HepG2 (cell line): ENCODE measurements at regions not wholly inside any gene's neighbourhood (a gene's known extent, or its start where the extent isn't known, plus 50 kb on each side); places are given as distances from the start of the nearest gene placed in this dataset.
A peak's percentile ranks its signal among the peaks of the same experiment; 100 is the strongest.

Experiments
- CBFB ChIP-seq: sonication (generic); formaldehyde crosslinking; IDR thresholded peaks from 2 replicates; pipeline ENCODE4 v1.4.0; 2020; ENCODE audit warnings: missing genetic modification reagents
- EED ChIP-seq: sonication (generic); formaldehyde crosslinking; IDR thresholded peaks from 2 replicates; pipeline ENCODE4 v1.5.0; 2020; ENCODE audit warnings: mild to moderate bottlenecking, missing genetic modification reagents
- FOXJ3 ChIP-seq: sonication (generic); formaldehyde crosslinking; IDR thresholded peaks from 2 replicates; pipeline ENCODE4 v1.4.0; 2020; ENCODE audit warnings: missing genetic modification reagents, mild to moderate bottlenecking, borderline replicate concordance
- HDAC2 ChIP-seq: sonication (generic); formaldehyde crosslinking; IDR thresholded peaks from 2 replicates; pipeline ENCODE4 v1.4.0; 2020; ENCODE audit warnings: missing genetic modification reagents
- KDM4B ChIP-seq: sonication (generic); formaldehyde crosslinking; IDR thresholded peaks from 2 replicates; pipeline ENCODE4 v1.4.0; 2020; ENCODE audit warnings: missing genetic modification reagents
- NFRKB ChIP-seq: fragments of 450-650 bp; IDR thresholded peaks from 2 replicates; pipeline ENCODE4 v1.6.1; 2017
- PHF21A ChIP-seq: sonication (generic); formaldehyde crosslinking; IDR thresholded peaks from 2 replicates; pipeline ENCODE4 v1.5.0; 2020; ENCODE audit warnings: mild to moderate bottlenecking, missing genetic modification reagents
- SP140L ChIP-seq: sonication (generic); formaldehyde crosslinking; IDR thresholded peaks from 2 replicates; pipeline ENCODE4 v1.4.0; 2020; ENCODE audit warnings: missing genetic modification reagents, borderline replicate concordance
- SUZ12 ChIP-seq: fragments of 150-350 bp; IDR thresholded peaks from 2 replicates; pipeline ENCODE4 v1.6.1; 2014; ENCODE audit warnings: low read depth, low read length
- ZBTB3 ChIP-seq: sonication (generic); formaldehyde crosslinking; IDR thresholded peaks from 2 replicates; pipeline ENCODE4 v1.4.0; 2020; ENCODE audit warnings: low read depth, mild to moderate bottlenecking, moderate library complexity, missing genetic modification reagents, borderline replicate concordance
- ZC3H13 ChIP-seq: sonication (generic); formaldehyde crosslinking; IDR thresholded peaks from 2 replicates; pipeline ENCODE4 v1.8.1; 2023; ENCODE audit warnings: mild to moderate bottlenecking, missing genetic modification reagents, moderate library complexity
- ZNF251 ChIP-seq: sonication (generic); formaldehyde crosslinking; IDR thresholded peaks from 2 replicates; pipeline ENCODE4 v1.9.0; 2021; ENCODE audit warnings: mild to moderate bottlenecking, missing genetic modification reagents
- ZNF460 ChIP-seq: sonication (generic); formaldehyde crosslinking; IDR thresholded peaks from 2 replicates; pipeline ENCODE4 v1.5.1; 2020; ENCODE audit warnings: missing genetic modification reagents, mild to moderate bottlenecking, borderline replicate concordance
- ZNF530 ChIP-seq: sonication (generic); formaldehyde crosslinking; IDR thresholded peaks from 2 replicates; pipeline ENCODE4 v1.5.0; 2020; ENCODE audit warnings: low read depth, mild to moderate bottlenecking, missing genetic modification reagents
- ZNF567 ChIP-seq: sonication (generic); formaldehyde crosslinking; IDR thresholded peaks from 2 replicates; pipeline ENCODE4 v1.8.1; 2023; ENCODE audit warnings: mild to moderate bottlenecking, missing genetic modification reagents, borderline replicate concordance
- ZNF615 ChIP-seq: sonication (generic); formaldehyde crosslinking; IDR thresholded peaks from 2 replicates; pipeline ENCODE4 v1.5.0; 2020; ENCODE audit warnings: mild to moderate bottlenecking, missing genetic modification reagents, borderline replicate concordance
- ZNF629 ChIP-seq: sonication (generic); formaldehyde crosslinking; conservative IDR thresholded peaks from 2 replicates; pipeline ENCODE4 v1.5.0; 2020; ENCODE audit warnings: missing genetic modification reagents
- ZNF720 ChIP-seq: sonication (generic); formaldehyde crosslinking; IDR thresholded peaks from 2 replicates; pipeline ENCODE4 v1.4.0; 2020; ENCODE audit warnings: missing genetic modification reagents
- ZNF775 ChIP-seq: sonication (generic); formaldehyde crosslinking; IDR thresholded peaks from 2 replicates; pipeline ENCODE4 v1.4.0; 2020; ENCODE audit warnings: missing genetic modification reagents, mild to moderate bottlenecking, moderate library complexity, borderline replicate concordance
- ZSCAN29 ChIP-seq: sonication (generic); formaldehyde crosslinking; conservative IDR thresholded peaks from 2 replicates; pipeline ENCODE4 v1.4.0; 2020; ENCODE audit warnings: mild to moderate bottlenecking, missing genetic modification reagents
- TF ChIP-seq, protein P1 (sequence below): sonication (generic); formaldehyde crosslinking; IDR thresholded peaks from 2 replicates; pipeline ENCODE4 v1.4.0; 2020; ENCODE audit warnings: mild to moderate bottlenecking, missing genetic modification reagents
- TF ChIP-seq, protein P2 (sequence below): sonication (generic); formaldehyde crosslinking; IDR thresholded peaks from 2 replicates; pipeline ENCODE4 v1.8.1; 2023; ENCODE audit warnings: mild to moderate bottlenecking, inconsistent platforms, moderate library complexity, missing genetic modification reagents, borderline replicate concordance
- TF ChIP-seq, protein P3 (sequence below): sonication (generic); formaldehyde crosslinking; IDR thresholded peaks from 2 replicates; pipeline ENCODE4 v1.4.0; 2020; ENCODE audit warnings: low read depth, mild to moderate bottlenecking, missing genetic modification reagents
- TF ChIP-seq, protein P4 (sequence below): sonication (generic); formaldehyde crosslinking; IDR thresholded peaks from 2 replicates; pipeline ENCODE4 v1.5.1; 2020; ENCODE audit warnings: missing genetic modification reagents, mild to moderate bottlenecking, borderline replicate concordance

DNA sequence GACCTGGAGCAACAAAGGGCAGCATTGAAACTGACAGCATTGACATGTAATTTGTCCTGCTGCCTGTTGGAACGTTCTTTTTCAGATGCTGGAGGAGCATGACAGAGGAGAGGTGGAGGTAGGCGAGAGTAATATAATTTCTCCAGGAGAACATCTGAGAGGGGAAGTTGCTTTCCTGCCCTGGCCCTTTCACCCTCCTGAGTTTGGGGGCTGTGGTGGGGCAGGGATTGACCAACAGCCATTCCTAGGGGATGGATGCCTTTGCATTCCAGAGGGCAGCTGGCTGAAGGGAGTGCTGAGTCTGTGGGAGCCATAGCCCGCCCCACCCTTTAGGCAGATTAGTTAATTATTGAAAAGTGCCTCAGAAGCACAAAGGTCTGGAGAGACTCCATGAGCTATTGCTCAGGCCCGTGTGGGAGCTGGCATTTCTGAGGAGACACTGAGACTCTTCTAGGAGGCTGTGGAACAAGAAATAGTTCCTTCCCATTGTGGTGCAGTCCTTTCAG, 73.5 kb downstream of the ARF6 start (continued):
- no peak for TF ChIP-seq SP140L (CRISPR knock-in tag)
- TF ChIP-seq ZNF615 (CRISPR knock-in tag) = no peak
- no peak for TF ChIP-seq ZNF720 (CRISPR knock-in tag)
- no peak for TF ChIP-seq ZNF629 (CRISPR knock-in tag)
- TF ChIP-seq EED (CRISPR knock-in tag) = no peak
- TF ChIP-seq, protein P1, sequence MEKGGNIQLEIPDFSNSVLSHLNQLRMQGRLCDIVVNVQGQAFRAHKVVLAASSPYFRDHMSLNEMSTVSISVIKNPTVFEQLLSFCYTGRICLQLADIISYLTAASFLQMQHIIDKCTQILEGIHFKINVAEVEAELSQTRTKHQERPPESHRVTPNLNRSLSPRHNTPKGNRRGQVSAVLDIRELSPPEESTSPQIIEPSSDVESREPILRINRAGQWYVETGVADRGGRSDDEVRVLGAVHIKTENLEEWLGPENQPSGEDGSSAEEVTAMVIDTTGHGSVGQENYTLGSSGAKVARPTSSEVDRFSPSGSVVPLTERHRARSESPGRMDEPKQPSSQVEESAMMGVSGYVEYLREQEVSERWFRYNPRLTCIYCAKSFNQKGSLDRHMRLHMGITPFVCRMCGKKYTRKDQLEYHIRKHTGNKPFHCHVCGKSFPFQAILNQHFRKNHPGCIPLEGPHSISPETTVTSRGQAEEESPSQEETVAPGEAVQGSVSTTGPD (CRISPR knock-in tag) = no peak
- 0 out of 2 replicates have a peak, but pooled peaks have one; percentile 43 for TF ChIP-seq CBFB
- TF ChIP-seq ZSCAN29 = no peak
- no peak; the same call in 1 of the 2 replicates for TF ChIP-seq HDAC2 (CRISPR knock-in tag)
- TF ChIP-seq SUZ12 = no peak
- no peak for TF ChIP-seq NFRKB
- TF ChIP-seq, protein P2, sequence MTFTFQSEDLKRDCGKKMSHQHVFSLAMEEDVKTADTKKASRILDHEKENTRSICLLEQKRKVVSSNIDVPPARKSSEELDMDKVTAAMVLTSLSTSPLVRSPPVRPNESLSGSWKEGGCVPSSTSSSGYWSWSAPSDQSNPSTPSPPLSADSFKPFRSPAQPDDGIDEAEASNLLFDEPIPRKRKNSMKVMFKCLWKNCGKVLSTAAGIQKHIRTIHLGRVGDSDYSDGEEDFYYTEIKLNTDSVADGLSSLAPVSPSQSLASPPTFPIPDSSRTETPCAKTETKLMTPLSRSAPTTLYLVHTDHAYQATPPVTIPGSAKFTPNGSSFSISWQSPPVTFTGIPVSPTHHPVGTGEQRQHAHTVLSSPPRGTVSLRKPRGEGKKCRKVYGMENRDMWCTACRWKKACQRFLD = no peak
- TF ChIP-seq, protein P3, sequence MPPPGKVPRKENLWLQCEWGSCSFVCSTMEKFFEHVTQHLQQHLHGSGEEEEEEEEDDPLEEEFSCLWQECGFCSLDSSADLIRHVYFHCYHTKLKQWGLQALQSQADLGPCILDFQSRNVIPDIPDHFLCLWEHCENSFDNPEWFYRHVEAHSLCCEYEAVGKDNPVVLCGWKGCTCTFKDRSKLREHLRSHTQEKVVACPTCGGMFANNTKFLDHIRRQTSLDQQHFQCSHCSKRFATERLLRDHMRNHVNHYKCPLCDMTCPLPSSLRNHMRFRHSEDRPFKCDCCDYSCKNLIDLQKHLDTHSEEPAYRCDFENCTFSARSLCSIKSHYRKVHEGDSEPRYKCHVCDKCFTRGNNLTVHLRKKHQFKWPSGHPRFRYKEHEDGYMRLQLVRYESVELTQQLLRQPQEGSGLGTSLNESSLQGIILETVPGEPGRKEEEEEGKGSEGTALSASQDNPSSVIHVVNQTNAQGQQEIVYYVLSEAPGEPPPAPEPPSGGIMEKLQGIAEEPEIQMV (CRISPR knock-in tag) = no peak
- TF ChIP-seq FOXJ3 (CRISPR knock-in tag) = no peak; the same call in 1 of the 2 replicates
- TF ChIP-seq PHF21A (CRISPR knock-in tag) = peak; percentile 51; the same call in 1 of the 2 replicates
- no peak for TF ChIP-seq ZC3H13 (CRISPR knock-in tag)
- TF ChIP-seq ZNF460 (CRISPR knock-in tag) = no peak
- TF ChIP-seq ZNF567 (CRISPR knock-in tag) = 0 out of 2 replicates have a peak, but pooled peaks have one; percentile 32
- no peak for TF ChIP-seq KDM4B (CRISPR knock-in tag)
- no peak for TF ChIP-seq ZNF530 (CRISPR knock-in tag)
- TF ChIP-seq ZBTB3 (CRISPR knock-in tag) = no peak
- no peak for TF ChIP-seq ZNF775
- no peak for TF ChIP-seq ZNF251 (CRISPR knock-in tag)
- TF ChIP-seq, protein P4, sequence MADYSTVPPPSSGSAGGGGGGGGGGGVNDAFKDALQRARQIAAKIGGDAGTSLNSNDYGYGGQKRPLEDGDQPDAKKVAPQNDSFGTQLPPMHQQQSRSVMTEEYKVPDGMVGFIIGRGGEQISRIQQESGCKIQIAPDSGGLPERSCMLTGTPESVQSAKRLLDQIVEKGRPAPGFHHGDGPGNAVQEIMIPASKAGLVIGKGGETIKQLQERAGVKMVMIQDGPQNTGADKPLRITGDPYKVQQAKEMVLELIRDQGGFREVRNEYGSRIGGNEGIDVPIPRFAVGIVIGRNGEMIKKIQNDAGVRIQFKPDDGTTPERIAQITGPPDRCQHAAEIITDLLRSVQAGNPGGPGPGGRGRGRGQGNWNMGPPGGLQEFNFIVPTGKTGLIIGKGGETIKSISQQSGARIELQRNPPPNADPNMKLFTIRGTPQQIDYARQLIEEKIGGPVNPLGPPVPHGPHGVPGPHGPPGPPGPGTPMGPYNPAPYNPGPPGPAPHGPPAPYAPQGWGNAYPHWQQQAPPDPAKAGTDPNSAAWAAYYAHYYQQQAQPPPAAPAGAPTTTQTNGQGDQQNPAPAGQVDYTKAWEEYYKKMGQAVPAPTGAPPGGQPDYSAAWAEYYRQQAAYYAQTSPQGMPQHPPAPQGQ (CRISPR knock-in tag) = no peak
